Ovary (tissue), 7 donors: ENCODE measurements at regions not wholly inside any gene's neighbourhood (a gene's known extent, or its start where the extent isn't known, plus 50 kb on each side); places are given as distances from the start of the nearest gene placed in this dataset.

Experiments
- DNase-seq, 5 donors: peaks; one replicate each; pipeline ENCODE4 v3.0.0-alpha.2; 2019 to 2020
- H3K27ac ChIP-seq, 2 donors: fragments of 200-600 bp; one replicate each; pipeline versions ENCODE4 v1.5.1 to v1.8.0; 2019 to 2022
- H3K27me3 ChIP-seq: fragments of 200-600 bp; one replicate; pipeline ENCODE4 v1.8.0; 2022
- H3K36me3 ChIP-seq: fragments of 200-600 bp; sonication (generic); one replicate; pipeline ENCODE4 v1.5.1; 2019
- H3K4me1 ChIP-seq: one replicate; pipeline ENCODE4 v1.8.1; 2013; ENCODE audit warnings: mild to moderate bottlenecking, moderate library complexity; ENCODE audit not compliant: insufficient read depth
- H3K4me3 ChIP-seq: fragments of 200-600 bp; sonication (generic); one replicate; pipeline ENCODE4 v1.5.1; 2017
- H3K9me3 ChIP-seq, 2 donors: fragments of 200-600 bp in 1 of 2; sonication (generic) in 1 of 2; one replicate each; pipeline versions ENCODE4 v1.5.1 to v1.8.1; 2013 to 2019; ENCODE audit warnings: mild to moderate bottlenecking in 1 of 2, moderate library complexity in 1 of 2
- CTCF ChIP-seq, 3 donors: fragments of 450-650 bp in 2 of 3; fragments of 200-600 bp in 1 of 3; IDR thresholded peaks; one replicate each; pipeline versions ENCODE4 v1.5.1 to v1.8.0; 2016 to 2022; ENCODE audit warnings: antibody characterized with exemption in 3 of 3, mild to moderate bottlenecking in 1 of 3
- EP300 ChIP-seq: sonication (generic); formaldehyde crosslinking; IDR thresholded peaks from one replicate; pipeline ENCODE4 v1.6.1; 2017; ENCODE audit warnings: antibody characterized with exemption
- POLR2A ChIP-seq: fragments of 450-650 bp; IDR thresholded peaks from one replicate; pipeline ENCODE4 v1.6.1; 2017; ENCODE audit warnings: antibody characterized with exemption, mild to moderate bottlenecking, moderate library complexity
- WGBS, 3 donors: extraction: QIAGEN DNeasy Blood & Tissue Kit in 1 of 3; methylation state at CpG; one replicate each; pipeline versions ENCODE4 v1.1.5 to v1.1.7; 2013 to 2017; 5-methylcytosine and 5-hydroxymethylcytosine counted together
- intact Hi-C, 4 donors: fragments of 100-400 bp; cut with DNase I; formaldehyde crosslinking; loops; one replicate each; pipeline versions ENCODE4 v1.11.0 to v1.15.1; 2022 to 2023
- donor health status: DM: no; HTN: no; CAD: no; lungs with moderate emphysema.
- donor health status: DM: no; HTN: no; CAD: no.
- donor health status: Bipolar disorder and iron deficiency.
- donor health status: DM: no; HTN: no; CAD: no.
- donor health status: DM: yes; HTN: yes; CAD: no.

- intact Hi-C loops, result loop anchor here in 3 of 4 donors (5.0 kb wide), 2 partner anchors 77 to 82 kb away; no protein-coding TSS in a partner anchor
Measured at GRCh38 chr14:22469538-22470303, 119.3 kb downstream of the DAD1 start.

GRCh38 chr14:22468830-22469229 is 120.2 kb downstream of the DAD1 start:
- WGBS, 3 donors, result 81 to 88% (median 87%) methylated on average over 2 of the region's 2 CpGs
- H3K36me3 ChIP-seq, result no peaks in the 10 kb centered on the region
- no peaks in the 10 kb centered on the region for H3K27me3 ChIP-seq
- H3K4me1 ChIP-seq, result peaks cover 11% of the 10 kb centered on the region
- DNase-seq, result no peak
- TF ChIP-seq EP300 (no peak), CTCF (IDR thresholded peaks at IDR 0.05) (no peak), POLR2A (no peak)
- H3K4me3 ChIP-seq, result no peak overlapping the region
- no peak overlapping the region for H3K27ac ChIP-seq
- H3K9me3 ChIP-seq, result no peaks in the 10 kb centered on the region
- intact Hi-C loops, result no loop called here

More at GRCh38 chr14:22469538-22470303, 119.3 kb downstream of the DAD1 start:
- Histone ChIP-seq H3K27ac (no peak overlapping the region), H3K9me3 (no peaks in the 10 kb centered on the region), H3K27me3 (no peaks in the 10 kb centered on the region), H3K4me3 (no peak overlapping the region), H3K36me3 (no peaks in the 10 kb centered on the region), H3K4me1 (peaks cover 12% of the 10 kb centered on the region)
- peak in 1 of 5 donors; percentile 26 for DNase-seq
- TF ChIP-seq POLR2A (no peak), CTCF (IDR thresholded peaks at IDR 0.05) (no peak)
- WGBS, 3 donors, result 27 to 42% (median 34%) methylated on average over 8 of the region's 8 CpGs

GRCh38 chr14:22466491-22466890 is 122.5 kb downstream of the DAD1 start:
- H3K4me3 ChIP-seq, result no peak overlapping the region
- no peak for DNase-seq
- no peaks in the 10 kb centered on the region for H3K9me3 ChIP-seq
- H3K4me1 ChIP-seq, result peaks cover 7% of the 10 kb centered on the region
- no peaks in the 10 kb centered on the region for H3K36me3 ChIP-seq
- 86 to 87% (median 87%) methylated on average over 4 of the region's 4 CpGs for WGBS, 3 donors
- H3K27me3 ChIP-seq, result no peaks in the 10 kb centered on the region
- no peak overlapping the region for H3K27ac ChIP-seq
- intact Hi-C loops, result no loop called here
- TF ChIP-seq CTCF (IDR thresholded peaks at IDR 0.05) (no peak), EP300 (no peak), POLR2A (no peak)

GRCh38 chr14:22465201-22465840 is 123.7 kb downstream of the DAD1 start:
- H3K9me3 ChIP-seq, result no peaks in the 10 kb centered on the region
- TF ChIP-seq CTCF (IDR thresholded peaks at IDR 0.05) (no peak), EP300 (no peak), POLR2A (no peak)
- WGBS, 3 donors, result 60 to 69% (median 61%) methylated on average over 2 of the region's 2 CpGs
- intact Hi-C loops, result no loop called here
- peaks cover 7% of the 10 kb centered on the region for H3K4me1 ChIP-seq
- no peak overlapping the region for H3K4me3 ChIP-seq
- no peak for DNase-seq
- no peaks in the 10 kb centered on the region for H3K36me3 ChIP-seq
- H3K27ac ChIP-seq, result no peak overlapping the region
- no peaks in the 10 kb centered on the region for H3K27me3 ChIP-seq
